BJ (cell line): ENCODE measurements at regions not wholly inside any gene's neighbourhood (a gene's known extent, or its start where the extent isn't known, plus 50 kb on each side); places are given as distances from the start of the nearest gene placed in this dataset.

Experiments used
- CTCF ChIA-PET: fragments of 350-600 bp; formaldehyde crosslinking; extraction: SDS; loops from one replicate; lab custom pipeline; 2021; ENCODE audit warnings: antibody characterized with exemption, inconsistent platforms; lab: Yijun Ruan, JAX
- POLR2A ChIA-PET: fragments of 300-600 bp; sonication (Branson Sonifier 250); formaldehyde crosslinking; extraction: SDS; loops from one replicate; lab custom pipeline; 2021; ENCODE audit warnings: antibody characterized with exemption; lab: Charles Lee
- DNase-seq: peaks from one replicate; pipeline ENCODE4 v3.0.0-alpha.2; 2011; ENCODE audit warnings: low read depth
- H3K27me3 ChIP-seq: 2 replicates; pipeline ENCODE4 v1.6.0; 2011; ENCODE audit warnings: low read length; ENCODE audit not compliant: control insufficient read depth, insufficient read depth
- H3K36me3 ChIP-seq: 2 replicates; pipeline ENCODE4 v1.5.1; 2011; ENCODE audit warnings: low read length; ENCODE audit not compliant: control insufficient read depth, insufficient read depth
- H3K4me3 ChIP-seq: 2 replicates; pipeline ENCODE4 v1.5.1; 2011; ENCODE audit warnings: low read depth, mild to moderate bottlenecking, control low read depth, low read length
- CTCF ChIP-seq: IDR thresholded peaks from 2 replicates; pipeline ENCODE4 v1.5.1; 2011; ENCODE audit warnings: low read depth, mild to moderate bottlenecking, control low read depth, inconsistent platforms, low read length, moderate library complexity; ENCODE audit not compliant: insufficient read depth

- Histone ChIP-seq H3K4me3 (no peak overlapping the region), H3K27me3 (no peaks in the 10 kb centered on the region), H3K36me3 (no peaks in the 10 kb centered on the region)
- ChIA-PET POLR2A (interaction anchor here (0.6 to 0.7 kb wide), 2 partner anchors 197 to 279 kb away, joined by 3 to 4 read pairs; no protein-coding TSS in a partner anchor), CTCF (interaction anchor here (0.6 to 1.4 kb wide), 2 partner anchors 50 to 211 kb away, joined by 3 to 4 read pairs; no protein-coding TSS in a partner anchor)
- peak; percentile 68 for DNase-seq
- no peak for TF ChIP-seq CTCF
Observed at GRCh38 chr7:20033621-20034400, 183.4 kb downstream of the MACC1 start.

- CTCF ChIA-PET = interaction anchor here (1.7 kb wide), 1 partner anchor 141 kb away, joined by 5 read pairs; no protein-coding TSS in a partner anchor
- Histone ChIP-seq H3K27me3 (no peaks in the 10 kb centered on the region), H3K4me3 (no peak overlapping the region), H3K36me3 (no peaks in the 10 kb centered on the region)
- TF ChIP-seq CTCF = no peak
- no peak for DNase-seq
- POLR2A ChIA-PET = no interaction called here
Observed at GRCh38 chr7:20032741-20033140, 184.4 kb downstream of the MACC1 start.

- no peak for TF ChIP-seq CTCF
- Histone ChIP-seq H3K36me3 (no peaks in the 10 kb centered on the region), H3K27me3 (no peaks in the 10 kb centered on the region), H3K4me3 (no peak overlapping the region)
- POLR2A ChIA-PET = no interaction called here
- CTCF ChIA-PET = interaction anchor here (0.6 to 0.8 kb wide), 2 partner anchors 141 to 191 kb away, joined by 3 read pairs; no protein-coding TSS in a partner anchor
- peak; percentile 13 for DNase-seq
Observed at GRCh38 chr7:20030915-20031362, 186.2 kb downstream of the MACC1 start.

GRCh38 chr7:20030417-20030816 is 186.8 kb downstream of the MACC1 start:
- H3K36me3 ChIP-seq = no peaks in the 10 kb centered on the region
- CTCF ChIA-PET = interaction anchor here (0.6 to 0.8 kb wide), 2 partner anchors 142 to 191 kb away, joined by 3 read pairs; no protein-coding TSS in a partner anchor
- no peaks in the 10 kb centered on the region for H3K27me3 ChIP-seq
- TF ChIP-seq CTCF = no peak
- no peak overlapping the region for H3K4me3 ChIP-seq
- POLR2A ChIA-PET = no interaction called here
- no peak for DNase-seq

- CTCF ChIA-PET = no interaction called here
- no peak overlapping the region for H3K4me3 ChIP-seq
- POLR2A ChIA-PET = no interaction called here
- no peaks in the 10 kb centered on the region for H3K27me3 ChIP-seq
- no peak for DNase-seq
- no peak for TF ChIP-seq CTCF
- no peaks in the 10 kb centered on the region for H3K36me3 ChIP-seq
Observed at GRCh38 chr7:20026762-20027161, 190.4 kb downstream of the MACC1 start.
